ENCODE measurements at regions not wholly inside any gene's neighbourhood (a gene's known extent, or its start where the extent isn't known, plus 50 kb on each side); places are given as distances from the start of the nearest gene placed in this dataset.
"Not testable (repeated sequence)": the region's sequence is repeated elsewhere in the genome, so short reads cannot be mapped to it uniquely, and the experiment has no call there.

DNA sequence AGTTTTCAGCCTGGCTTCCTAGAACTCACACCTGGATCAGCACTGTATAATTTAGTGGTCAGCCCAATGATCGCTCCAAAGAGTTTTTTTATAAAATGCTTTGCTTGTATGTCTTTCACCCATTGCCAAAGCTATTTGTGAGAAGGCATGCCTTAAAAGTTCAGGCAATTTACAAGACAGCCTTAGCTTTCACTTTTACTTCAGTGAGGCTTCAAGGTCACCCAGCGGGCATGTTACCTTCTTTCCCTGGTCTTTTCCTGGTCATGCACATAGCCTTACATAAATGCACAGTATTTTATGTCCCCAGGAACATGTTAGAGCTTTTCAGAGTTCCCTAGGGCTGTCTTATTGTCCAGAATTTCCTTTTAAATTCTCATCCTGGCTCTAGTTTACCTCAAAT lies 179.9 kb upstream of the TMEM72 start:
- no peak for DNase-seq

DNA sequence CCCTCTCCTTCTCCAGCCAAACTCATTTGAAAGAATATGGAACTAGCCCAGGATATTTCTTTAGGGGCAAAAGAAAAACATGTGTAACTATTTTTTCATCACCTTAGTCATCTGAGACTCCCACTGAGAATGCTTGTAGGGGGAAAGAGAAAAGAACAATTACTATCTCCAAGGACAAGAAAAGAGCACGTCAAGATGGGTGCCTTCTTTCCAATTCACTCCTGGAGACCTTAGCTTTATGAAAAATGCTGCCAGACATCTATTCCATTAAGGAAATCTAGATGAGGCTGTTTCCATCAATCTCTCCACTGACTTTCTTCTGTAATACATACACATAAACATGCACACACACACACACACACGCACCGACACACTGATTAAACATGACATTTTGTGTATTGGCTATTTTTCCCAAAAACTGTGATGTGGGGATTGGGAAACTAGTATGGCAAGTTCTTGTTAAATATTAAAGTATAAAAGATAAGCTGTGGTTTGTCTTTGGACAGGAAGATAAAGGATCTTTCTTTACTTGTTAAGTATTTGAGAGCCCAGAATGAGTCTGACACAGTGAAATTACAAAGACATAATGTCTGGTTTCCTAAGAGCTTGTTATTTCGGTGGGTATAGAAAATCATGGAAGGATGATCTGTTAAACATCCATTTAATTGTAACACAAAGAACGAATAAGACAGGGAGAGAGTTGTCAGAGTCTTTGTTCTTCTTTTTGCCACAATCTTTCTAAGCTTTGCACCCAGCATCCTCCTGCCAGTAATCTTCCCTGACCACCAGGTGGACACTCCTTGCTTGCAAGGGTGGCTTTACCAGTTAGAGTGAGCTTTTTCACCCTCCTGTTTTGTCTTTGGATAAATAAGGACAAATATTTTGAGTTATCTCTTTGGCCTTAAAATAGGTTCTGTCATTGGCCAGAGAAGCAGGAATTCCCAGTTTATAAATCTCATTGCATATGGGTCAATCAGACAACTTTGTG lies 177.3 kb upstream of the TMEM72 start:
- no peak for DNase-seq

DNA sequence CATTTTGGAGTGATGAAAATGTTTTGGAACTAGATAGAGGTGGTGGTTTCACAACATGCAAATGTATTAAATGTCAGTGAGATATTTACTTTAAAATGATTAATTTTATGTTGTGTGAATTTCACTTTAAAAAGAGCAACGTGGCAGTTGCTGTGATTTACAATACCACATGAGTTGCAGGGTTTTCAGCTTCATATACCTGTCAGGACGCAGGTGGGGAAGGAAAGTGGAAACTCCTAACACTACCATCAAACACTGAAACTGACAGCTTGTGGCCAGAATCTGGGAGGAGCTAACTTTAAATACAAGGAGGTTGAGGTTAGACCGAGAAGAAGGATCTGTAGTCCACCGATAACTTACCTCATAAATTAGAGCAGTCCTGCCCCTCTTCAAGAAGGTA lies 168.9 kb upstream of the TMEM72 start:
- DNase-seq = no peak

DNA sequence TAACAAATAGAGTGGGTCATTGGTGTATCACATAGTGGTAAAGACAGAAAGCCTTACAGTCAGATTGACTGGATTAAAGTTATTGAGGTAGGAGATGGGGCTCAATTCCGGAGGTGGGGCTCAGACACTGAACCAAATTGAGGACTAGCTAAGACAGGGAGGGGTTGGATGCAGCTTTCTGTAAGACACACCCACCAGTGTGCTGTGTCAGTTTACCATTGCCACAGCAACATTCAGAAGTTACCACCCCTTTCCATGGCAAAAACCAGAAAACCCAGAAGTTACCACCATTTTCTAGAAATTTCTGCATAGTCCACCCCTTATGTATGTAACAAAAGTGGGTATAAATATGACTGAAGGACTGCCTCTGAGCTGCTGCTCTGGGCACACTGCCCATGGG lies 167.6 kb upstream of the TMEM72 start:
- DNase-seq = no peak

DNA sequence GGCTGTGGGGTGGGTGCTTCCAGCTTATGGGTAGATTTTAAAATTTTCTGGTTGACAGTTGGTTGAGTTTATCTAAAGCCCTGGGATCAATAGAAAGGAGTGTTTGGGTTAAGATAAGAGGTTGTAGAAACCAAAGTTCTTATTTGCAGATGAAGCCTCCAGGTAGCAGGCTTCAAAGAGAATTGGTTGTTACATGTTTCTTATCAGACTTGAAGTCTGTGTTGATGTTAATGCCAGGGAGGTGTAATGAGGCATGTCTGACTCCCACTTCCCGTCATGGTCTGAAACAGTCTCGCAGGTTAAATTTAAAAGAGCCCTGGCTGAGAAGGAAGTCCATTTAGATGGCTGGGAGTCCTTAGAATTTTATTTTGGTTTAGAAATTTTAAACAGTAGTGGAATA lies 165.2 kb upstream of the TMEM72 start:
- DNase-seq = no peak

DNA sequence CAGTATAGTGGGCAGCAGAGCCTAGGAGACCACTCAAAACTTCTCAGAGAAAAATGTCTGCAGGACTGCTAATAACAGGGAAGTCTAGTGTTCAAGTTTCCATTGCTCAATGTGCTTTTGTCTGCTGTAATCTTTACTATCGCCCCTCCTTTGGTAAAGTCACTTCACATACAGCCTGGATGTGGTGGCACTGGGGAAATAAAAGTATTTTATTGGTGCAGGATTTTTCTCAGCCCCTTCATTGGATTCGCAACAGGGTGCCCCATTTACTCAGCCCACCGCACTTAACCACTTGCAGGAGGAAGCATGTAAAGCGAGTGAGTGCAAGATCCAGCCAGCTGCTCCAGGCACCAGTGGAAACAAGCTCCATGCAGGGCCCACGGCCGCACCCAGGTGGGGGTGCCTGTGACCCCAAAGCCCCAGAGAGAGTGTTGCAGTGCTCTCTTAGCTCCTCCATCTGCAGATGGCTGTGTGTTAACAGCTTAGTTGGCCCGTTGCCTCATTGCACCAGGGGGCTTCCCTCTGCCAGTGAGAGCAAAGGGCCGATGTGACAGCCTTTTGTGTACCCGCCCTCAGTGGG lies 163.5 kb upstream of the TMEM72 start:
- no peak for DNase-seq

DNA sequence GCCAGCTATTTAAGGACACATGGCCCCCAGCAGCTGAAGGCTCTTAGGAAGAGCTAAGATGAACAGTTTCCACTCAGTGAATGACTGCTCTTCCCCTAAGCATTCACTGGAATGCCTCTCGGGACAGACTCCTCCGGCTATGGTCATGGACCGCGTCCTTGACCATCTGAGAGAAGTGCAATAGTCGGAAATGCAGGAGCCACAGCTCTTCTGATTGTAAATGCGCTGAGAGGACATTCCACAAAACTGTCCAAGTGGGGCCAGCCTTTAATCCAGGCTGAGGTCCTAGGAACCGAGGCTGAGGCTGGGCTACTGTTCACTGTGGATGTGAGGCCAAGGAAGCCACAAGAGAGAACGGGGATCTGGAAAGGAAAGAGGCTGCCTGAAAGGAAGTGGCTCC lies 162.0 kb upstream of the TMEM72 start:
- DNase-seq = no peak

DNA sequence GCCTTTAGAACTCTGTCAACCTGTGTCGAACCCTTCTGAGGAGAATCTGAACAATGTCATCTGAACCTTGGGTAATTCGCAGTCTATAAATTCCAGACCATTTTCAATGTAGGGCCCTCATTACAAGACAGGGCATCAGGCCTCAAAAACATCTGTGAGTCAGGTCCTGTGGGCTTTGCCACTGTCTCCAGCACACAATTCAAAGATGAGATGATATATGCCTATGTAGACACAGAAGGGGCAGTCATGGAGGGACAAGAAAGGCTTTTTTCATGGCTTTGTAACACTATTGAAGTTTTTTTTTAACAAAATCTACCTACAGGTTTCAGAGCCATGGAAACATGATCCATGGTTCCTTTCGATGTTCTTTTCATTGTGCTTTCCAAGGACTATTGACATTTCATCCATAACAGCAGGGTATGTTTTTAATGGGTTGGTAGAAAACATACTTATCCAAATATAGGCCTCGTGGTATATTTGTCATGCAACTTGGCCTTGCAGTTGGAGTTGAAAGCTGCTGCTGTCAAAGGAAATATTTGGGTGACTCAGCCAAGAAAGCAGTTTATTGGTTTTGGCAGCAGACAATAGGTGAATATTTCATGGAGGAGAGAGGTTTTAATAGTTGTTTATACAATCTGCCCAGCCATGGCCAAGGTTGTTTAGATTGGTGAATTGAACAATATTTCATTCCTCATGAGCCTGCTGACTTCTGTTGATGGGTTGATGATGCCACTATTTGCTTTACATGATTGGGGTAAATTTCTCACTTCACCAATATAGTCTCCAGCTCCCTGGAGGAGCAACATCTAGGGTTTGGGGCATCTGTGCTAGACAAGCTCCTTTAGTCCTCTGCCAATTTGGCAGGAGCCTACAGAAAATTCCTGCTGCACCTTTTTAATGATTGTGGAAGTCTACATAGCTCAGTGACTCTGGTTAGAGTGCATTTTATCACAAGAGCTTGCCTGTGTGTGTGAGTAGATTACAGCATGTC lies 158.4 kb upstream of the TMEM72 start:
- no peak for DNase-seq

DNA sequence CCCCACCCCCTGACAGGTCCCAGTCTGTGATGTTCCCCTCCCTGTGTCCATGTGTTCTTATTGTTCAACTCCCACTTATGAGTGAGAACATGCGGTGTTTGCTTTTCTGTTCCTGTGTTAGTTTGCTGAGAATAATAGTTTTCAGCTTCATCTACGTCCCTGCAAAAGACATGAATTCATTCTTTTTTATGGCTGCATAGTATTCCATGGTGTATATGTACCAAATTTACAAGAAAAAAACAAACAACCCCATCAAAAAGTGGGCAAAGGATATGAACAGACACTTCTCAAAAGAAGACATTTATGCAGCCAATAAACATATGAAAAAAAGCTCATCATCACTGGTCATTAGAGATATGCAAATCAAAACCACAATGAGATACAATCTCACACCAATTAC lies 156.8 kb upstream of the TMEM72 start:
- not testable (repeated sequence) for DNase-seq

DNA sequence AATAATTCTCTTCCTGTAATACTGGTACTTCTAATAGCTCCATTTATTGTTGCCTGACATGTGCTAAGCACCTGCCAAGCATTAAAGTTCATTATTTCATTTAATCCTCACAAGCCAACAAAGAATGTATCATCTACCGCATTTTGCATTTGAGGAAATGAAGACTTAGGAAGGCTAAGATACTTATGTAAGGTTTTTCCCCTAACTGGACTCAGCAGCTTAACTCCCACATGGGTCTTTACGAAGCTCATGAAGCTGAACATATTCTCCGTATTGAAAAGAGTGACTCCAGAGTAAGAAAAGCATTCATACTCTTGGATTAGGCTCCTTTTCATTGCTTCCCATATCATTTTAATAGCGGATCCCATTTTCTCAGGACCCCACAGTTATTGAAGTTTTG lies 155.7 kb upstream of the TMEM72 start:
- DNase-seq = no peak

DNA sequence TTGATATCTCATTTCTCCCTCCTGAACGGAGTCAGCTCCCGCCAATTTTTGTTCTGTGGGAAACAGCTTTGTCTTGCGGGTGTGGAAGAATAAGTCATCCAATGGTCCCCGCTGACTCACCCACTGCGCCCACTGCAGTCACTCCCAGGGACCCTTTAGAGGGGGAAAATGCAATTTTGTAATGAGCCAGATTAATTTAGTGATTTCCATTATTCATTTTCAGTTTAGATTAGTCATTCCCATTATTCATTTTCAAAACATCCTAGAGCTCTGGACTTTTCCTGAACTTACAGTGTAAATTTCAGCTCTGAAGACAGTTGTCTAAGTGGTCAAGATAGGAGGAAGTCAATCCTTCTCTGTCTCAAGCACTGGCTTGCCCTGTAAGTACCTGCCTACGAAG lies 154.9 kb upstream of the TMEM72 start:
- DNase-seq = no peak

DNA sequence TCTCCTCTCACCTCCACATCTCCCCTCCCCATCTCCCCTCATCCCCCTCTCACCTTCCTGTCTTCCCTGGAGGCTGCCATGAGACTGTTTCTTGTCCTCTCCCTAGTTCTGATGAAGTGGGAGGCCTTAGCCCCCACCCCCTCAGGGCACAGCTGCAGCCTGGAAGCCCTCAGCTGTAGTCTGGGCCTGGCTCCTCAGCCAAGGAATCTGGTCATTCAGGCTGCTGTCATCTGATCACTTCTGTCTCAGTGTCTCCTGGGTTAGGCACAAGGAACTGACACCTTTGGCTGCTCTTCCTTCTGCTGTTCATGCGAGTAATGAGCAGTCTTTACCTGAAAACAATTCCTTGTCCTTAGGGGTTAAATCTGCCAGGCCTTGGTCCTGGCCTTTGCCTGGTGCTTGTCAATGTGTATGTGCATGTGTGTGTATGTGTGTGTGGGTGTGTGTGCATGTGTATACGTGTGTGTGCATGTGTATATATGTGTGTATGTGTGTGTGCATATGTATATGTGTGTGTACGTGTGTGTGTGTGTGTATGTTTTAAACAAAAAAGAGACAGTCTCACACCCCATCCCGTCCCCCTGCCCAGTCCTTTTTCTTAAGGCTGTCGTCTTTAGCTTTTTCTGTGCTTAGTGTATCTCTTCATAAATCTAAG lies 153.5 kb upstream of the TMEM72 start:
- DNase-seq = no peak

DNA sequence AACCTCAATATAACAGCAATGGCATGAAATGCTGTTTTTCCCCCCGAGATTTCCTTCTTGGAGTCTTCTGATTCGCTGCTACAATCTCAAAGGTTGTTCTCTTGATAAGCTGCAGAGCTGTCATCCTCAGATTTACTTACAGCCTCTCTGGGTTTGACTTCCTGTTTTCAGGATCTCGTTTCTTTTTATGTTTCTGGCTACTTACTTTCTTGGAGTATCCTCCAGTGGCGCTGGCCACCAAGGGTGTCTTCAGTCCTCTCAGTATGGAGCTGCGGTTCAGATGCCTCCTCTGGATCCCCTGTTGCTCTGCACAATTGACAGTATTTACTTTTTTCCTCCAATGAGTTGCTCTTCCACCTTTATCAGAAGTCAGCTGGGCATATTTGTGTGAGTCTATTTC lies 152.0 kb upstream of the TMEM72 start:
- no peak for DNase-seq

DNA sequence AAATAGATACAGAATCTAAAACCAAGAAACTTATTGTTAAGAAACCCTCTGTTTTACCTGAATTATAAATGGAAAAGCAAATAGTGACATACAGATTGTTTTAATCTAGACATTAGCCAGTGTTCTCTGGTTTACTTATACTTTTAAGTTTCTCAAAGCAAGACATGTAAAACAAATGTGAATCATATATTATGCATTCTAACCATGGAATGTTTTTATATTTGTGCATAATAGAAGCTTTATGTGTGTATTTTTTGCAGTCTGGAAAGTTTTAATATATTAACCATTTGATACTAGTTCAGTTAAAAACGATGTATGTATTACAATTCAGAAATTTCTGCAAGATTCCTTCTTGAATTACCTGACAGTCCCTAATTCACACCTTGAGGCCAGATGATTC lies 150.6 kb upstream of the TMEM72 start:
- DNase-seq = no peak

DNA sequence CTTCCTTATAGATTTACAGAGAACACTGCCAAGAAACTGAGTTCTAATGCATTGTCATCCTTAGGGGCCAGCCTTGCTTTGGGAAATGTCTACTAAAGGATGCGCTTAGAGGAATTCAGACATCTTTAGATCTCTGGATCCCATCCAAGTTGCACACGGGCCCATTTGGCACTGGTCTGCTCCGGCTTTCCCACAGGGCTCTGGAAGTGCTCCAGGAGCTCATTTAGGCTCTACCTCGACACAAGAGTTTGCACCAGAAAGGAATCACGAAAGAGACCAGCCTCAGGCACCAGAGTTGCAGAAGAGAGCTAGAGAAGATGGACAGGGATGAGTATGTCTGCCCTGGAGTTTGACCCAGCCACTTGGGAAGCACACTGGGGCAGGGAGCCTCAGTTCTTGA lies 150.1 kb upstream of the TMEM72 start:
- DNase-seq = no peak

DNA sequence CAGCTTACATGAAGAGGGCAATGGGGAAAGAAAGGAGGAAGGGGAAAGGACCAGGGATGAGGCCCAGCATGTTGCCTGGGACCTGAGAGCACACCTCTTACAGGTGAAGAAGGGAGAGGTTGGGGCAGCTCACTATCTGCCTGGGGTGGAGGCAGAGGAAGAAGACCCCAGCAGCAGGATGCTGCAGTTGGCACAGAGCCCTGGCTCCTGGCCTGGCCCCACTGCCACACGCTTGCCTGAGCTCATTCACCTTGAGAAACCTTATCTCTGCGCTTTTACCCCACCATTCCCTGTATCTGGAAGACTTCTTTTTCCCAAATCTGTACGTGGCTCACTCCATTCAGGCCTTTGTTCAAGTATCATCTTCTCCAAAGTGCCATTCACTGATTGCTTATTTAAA lies 147.8 kb upstream of the TMEM72 start:
- no peak for DNase-seq

DNA sequence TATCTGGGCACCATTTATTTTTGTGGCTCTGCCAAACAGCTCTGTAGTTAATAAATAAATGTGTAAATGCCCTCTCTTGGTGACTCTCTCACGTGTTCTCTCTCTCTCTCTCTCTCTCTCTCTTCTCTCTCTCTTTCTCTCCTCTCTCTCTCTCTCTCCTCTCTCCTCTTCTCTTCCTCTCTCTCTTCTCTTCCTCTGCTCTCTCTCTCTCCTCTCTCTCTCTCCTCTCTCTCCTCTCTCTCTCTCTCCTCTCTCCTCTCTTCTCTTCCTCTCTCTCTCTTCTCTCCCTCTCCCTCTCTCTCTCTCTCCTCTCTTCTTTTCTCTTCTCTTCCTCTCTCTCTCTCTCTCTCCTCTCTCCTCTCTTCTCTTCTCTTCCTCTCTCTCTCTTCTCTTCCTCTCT lies 145.8 kb upstream of the TMEM72 start:
- no peak for DNase-seq

DNA sequence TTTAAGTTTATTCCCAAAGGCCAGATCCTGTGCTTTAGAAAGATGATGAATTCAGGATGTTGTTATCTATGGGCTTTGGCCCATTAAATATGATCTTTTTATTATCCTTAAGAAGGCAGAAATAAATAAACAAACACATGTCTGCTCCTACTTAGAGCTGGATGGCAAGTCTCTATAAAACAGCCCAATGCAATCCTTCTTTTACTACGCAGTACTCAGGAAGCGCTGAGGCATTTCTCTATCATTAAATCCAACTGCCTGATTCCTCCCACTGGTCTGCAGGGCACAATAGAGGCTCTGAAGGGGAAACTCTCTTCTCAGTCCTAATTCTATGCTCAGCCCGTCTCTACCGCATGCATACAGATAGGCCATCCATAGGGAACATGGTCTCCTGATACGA lies 144.5 kb upstream of the TMEM72 start:
- no peak for DNase-seq

DNA sequence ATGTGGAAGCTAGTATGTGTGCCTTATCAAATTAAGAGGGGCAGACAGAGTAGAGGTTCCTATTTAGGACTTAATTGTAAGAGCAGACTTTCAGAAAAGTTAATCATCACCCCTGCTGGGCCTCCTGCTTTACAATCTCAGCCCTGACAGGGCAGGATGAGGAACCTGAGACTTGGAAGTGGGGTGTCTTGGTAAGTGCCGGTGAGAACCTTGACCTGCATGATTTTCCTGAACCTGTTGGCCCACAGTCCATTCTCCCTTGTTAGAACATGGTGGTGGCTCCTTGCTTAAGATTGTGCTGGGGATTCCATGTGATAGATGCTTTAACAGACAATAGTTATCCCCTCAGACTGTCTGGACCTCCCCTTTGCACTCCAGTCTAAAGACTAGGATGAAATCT lies 141.7 kb upstream of the TMEM72 start:
- no peak for DNase-seq

DNA sequence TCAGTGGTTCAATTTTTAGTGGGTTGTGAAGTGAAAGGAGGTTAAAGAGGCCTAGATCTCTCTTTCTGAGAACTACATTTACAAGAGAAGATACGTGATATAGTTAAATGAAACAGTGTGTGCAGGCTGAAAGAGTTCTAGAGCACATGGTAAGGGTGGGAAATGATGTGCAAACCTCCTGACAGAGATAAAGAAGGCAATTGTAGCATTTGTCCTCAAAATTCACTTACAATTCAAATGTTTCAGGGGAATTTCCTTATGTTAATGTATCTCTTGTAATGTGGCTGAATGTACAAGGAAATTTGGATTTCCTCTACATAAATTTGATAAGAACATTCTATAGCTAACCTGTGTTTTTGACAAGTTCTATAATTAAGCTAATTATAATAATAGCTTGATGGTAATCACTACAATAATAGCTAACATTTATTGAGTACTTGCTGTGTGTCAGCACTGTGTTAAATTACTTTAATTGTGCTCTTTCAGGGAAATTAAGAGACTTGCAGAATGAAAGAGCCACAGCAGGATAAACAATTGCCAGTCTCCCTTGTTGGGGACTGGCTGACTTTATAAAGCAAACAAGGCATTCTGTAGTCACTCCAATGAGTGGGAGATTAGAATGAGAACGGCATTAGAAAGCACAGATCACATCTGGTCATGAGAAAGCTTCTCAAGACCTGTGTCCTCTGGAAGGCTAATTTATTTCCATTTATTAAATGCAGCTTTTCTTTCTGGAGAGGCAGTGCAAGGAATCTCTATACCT lies 139.7 kb upstream of the TMEM72 start:
- DNase-seq = no peak

DNA sequence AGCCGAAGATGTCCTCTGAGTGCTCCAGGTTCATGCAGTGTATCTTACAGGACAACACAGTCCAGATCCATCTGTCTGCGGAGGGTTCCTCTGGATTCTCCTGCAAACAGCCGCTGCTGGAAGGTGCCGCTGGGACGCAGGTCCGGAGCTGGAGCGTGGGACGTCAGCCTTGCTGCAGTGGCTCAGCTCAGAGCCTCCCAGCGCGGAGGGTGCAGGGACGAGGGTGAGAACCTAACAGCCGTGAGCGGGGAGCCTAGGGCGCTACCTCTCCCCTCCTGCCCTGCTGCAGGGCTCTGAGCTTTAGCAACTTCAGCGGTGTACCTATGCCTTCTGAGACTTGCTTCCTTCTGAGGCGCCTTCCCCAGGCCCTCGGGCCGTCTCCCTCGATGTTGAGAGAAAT lies 137.6 kb upstream of the TMEM72 start:
- no peak for DNase-seq

Measured in anterior cingulate cortex (tissue), 58 donors.